CD4-positive, alpha-beta T cell treated with Interleukin-4 for 1 hour (primary cell): ENCODE measurements at regions not wholly inside any gene's neighbourhood (a gene's known extent, or its start where the extent isn't known, plus 50 kb on each side); places are given as distances from the start of the nearest gene placed in this dataset.

Experiments
- DNase-seq, 2 donors: peaks; one replicate each; pipeline ENCODE4 v3.0.0-alpha.2; 2020 to 2022

DNA sequence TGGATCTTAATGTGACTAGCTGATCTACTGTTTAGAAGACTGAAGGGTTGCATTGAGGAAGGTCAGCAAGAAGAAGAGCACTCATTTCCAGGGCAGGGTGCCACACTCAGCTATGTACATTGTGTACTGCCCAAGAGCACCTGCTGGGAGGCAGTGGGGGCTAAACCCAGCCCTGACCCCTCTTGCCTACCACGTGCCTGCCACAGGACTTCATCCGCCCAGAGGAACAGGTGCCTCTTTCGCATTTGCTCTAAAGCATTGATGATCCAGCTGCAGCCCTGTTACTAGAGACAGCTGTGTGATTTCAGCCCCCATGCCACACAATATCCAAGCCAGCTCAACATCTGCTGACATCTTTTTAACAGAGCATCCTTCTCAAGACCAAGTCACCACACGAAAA is 341.8 kb downstream of the LMX1A start:
- DNase-seq = no peak

DNA sequence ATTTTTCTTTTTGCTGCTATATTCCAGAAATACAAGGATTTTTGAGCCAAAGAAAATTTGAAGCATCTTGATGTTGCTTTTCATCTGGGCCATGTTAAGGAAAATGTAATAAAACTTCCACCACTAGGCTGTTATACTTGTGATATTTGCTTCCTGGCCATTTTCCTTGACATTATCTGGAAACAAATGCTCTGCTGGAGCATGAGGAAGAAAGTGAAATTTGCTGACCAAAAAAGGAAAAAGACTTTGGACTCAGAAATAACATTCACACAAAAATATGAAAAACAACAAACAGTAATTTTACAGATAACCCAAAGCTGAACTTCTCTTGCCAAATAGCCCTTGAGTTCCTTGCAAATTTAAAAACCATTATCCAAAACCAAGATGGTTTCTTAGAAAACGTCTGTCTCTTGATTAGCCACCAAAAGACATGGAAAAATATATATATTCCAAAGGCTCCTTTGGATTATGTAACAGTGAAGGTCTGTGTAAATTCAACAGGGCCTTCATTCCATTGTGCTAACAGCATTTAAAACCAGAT is 344.5 kb downstream of the LMX1A start:
- DNase-seq = no peak

DNA sequence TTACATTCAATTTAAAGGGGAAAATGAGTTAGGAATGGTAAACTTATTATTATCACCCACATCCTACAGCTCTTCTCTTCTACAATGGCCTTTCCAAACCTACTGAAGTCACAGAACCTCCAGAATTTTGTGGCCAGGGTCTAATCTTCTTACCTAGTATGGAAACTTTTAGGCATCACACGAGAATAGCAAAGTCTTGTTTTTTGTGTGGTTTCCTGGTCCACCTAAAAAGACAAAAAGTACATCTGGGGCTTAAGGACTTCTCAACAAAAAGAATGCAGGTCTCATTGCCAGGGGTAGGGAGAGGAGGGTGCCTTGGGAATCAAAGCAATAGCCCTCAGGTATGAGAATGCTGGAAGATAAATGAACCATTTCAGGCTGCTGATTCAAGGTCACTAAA is 345.3 kb downstream of the LMX1A start:
- no peak for DNase-seq

DNA sequence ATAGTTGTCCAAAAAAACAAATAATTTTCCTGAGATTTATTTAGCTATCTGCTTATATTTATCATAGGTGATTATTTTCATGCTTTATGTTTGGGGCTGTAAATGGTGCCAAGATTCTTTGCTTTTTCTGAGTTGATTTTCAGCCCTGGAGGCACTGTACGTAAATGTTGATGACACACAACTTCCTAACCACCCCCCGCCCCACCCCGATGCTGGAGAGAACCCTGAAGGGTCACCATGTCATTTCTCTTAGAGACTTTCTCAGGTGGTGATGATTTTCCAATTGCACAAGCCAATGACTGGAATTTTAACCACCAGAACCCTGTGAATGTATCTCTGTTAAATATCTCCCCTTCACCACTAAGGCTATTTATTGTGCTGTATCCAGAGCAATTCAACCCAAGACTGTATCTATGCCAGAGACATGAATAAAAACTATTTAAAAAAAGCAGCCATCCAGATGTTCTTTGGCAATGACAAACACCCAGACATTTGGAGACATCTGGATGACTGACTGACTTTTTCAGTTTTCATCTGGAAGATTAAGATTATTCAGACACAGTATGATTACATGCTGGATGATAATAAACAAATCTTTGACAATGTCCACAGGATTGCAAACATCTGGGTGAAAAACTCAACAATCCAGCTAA is 346.0 kb downstream of the LMX1A start:
- DNase-seq = no peak

DNA sequence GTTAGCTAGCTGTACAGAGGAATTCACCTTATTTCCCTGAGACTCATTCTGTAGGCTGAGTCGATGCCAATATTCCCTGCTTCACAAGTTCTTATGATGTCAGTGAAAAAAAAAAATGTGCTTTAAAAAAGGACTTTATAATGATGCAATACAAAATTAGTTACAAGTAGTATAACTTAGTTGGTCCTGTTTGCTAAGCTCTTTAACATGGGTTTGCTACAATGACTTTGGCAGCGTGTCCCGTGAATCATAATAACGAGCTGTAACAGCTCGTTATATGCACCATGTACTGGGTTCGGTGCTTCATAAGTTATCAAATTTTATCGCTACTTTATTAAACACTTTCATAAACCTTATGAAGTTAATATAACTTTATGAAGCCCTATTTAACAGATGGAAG is 349.7 kb downstream of the LMX1A start:
- no peak for DNase-seq

DNA sequence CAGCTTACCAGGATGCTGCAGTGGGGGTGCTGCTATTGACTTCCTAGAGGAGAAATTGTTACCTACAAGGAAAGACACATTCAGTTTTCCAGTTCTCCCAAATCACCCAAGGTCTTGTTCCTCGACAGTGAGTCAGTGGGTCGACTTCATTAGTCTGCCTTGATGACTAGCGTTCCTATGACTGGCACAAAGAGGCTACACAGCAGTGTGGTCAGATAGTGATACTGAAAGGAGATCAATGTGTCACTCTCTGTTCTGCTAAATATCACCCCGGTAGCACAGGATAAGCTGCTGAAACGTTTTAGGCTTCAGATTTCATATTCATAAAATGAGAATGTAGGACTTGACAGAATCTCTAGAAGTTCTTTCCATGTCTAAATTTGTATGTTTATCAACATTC is 357.4 kb downstream of the LMX1A start:
- no peak for DNase-seq

DNA sequence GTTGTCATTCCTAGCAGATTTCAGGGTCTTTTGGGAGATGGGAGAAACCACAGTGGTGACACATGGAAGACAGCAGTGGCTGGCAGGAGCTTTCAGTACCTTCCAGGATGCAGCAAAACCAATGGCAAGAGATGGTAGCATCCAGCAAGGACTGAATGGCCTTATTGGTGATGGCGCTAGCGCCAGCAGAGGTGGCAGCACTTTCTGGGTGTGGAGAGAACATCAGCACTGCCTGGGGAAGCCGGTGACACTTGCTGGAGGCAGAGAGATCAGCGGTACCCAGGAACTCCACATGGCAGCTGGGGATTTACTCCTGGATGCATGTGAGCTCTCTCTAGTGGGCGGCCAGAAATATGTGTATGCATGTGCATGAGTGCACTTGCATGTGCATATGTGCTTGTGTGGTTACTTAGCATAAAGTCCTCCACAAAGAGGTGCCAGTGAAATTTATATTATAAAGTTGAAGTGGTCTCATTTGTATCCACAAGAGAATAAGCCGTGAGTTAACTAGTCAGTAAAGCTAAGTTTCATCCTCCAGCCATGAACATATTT is 364.7 kb downstream of the LMX1A start:
- DNase-seq = no peak

DNA sequence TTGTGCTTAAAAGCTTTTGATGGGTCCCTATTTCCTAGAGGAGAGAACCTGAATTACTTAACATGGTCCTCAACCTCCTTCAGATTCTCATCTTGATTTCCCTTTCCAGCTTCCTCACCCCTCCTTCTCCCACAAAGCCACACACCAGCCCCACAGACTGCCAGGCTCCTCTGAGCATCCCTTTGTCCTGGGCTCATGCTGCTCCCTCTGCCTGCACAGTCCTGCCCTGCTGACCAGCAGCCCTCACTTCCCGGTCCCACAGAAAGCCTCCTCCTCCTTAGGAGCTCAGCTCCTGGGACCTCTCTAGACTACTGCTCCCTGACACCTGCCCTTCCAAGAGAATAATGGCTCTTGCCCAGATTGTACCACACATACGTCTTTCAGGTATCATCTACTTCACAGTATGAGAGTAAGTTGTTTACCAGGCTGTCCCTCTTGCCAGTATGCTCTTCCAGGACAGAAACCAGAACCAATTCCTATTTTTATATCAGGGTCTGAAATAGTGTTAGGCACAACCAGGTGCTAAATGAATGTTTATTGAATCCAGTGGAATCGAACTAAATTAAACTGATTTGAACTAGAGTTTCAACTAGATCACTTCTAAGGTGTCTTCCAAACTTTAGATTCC is 373.4 kb downstream of the LMX1A start:
- no peak for DNase-seq

DNA sequence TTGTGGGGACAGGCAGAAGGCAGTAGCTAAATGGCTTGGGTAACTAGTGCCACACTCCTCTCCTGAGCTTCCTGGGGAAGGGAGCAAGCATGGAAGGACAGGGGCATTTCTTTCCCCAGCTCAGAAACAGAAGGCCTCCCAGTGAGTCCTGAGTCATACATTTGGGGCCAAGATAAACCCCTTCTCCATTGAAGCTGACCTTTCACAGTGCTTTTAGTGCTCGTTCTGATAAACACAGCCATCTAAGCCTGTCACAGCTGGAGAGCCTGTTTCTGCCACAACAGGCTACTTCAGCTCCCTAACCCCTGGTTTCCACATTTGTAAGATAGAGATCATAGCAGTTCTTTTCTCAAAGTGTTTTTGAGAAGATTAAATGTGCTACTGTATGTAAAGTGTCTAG is 374.0 kb downstream of the LMX1A start:
- DNase-seq = no peak

DNA sequence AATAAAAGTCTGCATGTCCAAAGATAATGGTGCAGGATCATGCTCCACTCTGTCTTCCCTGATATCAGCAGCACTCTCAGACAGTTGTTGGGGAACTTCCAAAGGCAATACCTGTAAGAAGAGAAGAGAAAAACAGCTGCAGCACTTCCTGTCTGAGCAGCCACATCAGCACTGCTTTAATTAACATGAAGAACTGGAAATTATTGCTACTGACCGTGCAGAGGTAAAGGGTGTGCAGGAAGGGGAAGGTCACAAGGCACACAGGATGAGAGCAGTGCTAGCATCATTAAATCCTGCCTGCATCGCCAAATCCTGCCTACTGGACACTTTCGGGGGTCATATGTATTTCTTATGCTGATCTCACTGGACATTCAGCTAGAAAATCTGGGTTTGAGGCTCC is 379.0 kb downstream of the LMX1A start:
- no peak for DNase-seq

DNA sequence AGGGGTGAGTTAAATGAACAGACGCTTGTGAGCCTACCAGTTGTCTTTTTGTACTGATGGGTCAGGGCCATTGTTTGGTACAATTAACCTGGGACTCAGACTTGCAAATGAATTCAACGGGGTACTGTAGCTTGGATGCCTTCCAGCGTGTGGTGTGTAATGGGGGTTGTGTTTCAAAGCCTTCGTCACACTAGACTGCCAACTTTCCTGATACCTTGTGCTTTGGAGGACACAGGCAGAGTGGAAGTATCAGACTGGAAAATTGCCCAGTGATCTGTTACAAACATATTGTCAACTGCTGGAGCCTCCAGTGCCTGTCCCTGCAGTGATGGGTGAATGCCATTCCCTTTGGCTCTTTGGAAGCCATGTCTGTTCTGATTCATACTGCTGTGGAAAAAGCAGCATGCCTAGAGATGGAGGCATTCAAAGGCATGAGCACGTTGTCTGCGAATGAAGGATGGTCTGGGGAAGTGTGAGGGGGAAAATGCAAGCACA is 384.5 kb downstream of the LMX1A start:
- DNase-seq = no peak

DNA sequence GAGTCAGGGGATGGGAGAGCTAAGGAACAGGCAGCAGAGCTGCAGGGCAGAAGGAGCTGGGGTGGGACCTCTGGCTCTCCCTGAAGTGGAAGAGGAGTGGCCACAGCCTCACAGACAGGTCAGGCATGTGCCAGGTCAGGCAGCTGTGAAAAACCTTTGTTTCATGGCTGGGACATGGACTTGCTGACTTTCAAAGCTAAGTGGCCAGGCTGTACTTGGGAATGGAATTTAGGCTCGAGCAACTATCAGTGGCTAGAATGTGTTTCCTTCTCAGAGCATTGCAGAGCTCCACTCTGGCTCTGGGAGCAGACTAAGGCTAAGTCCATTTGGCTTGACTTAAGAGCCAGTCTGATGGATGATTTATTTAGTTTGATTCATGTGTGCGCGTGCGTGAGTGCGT is 385.1 kb downstream of the LMX1A start:
- DNase-seq = no peak

DNA sequence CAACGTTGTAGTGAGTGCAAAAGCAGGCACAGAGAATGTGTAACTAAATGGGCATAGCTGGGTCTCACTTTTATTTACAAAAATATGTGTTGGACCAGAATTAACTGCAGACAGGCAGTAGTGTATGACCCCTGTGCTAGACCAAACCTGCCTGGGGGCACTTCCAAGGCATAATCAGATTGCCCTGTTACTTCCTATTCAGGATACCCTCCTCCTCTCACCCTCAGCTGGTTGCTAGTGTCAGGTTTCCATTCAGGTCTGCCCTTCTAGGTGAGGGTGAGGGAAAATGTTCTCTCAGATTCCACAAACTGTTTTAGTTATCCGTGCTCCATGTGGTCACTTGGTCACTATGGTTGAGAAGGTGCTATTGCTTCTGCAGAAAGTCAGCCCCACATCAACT is 387.3 kb downstream of the LMX1A start:
- DNase-seq = no peak

DNA sequence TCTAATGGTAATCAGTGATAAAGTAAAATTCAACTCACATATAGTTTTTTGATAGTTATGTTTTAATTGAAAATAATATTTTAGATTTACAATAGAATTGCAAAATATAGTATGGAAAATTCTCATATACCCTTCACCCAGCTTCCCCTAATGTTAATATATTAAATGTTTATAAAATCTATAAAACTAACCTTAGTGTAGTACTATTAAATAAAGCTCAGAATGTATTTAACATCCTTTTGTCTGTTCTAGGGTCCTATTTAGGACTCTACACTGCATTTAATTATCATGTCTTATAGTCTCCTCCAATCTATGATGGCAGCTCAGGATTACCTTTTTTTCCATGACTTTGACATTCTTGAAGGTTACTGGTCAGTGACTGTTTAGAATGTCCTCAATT is 389.2 kb downstream of the LMX1A start:
- DNase-seq = no peak

DNA sequence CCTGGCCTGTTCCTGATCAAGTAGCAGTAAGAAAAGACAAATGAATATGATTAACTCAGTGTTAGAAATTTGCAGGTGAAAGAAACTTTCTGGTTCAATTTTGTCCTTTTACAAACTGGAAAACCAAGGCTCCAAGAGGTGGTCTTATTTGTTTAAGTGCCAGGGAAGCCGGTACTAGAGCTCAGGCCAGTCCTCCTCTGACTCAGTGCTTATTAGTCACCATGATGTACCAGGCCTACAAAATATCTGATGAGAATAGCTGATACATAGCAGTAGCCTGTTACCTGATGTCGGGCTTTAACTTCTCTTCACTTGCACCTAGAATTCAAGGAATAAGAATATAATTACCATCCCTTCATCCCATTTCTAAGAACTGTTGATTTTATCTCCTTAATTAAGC is 394.8 kb downstream of the LMX1A start:
- DNase-seq = no peak

DNA sequence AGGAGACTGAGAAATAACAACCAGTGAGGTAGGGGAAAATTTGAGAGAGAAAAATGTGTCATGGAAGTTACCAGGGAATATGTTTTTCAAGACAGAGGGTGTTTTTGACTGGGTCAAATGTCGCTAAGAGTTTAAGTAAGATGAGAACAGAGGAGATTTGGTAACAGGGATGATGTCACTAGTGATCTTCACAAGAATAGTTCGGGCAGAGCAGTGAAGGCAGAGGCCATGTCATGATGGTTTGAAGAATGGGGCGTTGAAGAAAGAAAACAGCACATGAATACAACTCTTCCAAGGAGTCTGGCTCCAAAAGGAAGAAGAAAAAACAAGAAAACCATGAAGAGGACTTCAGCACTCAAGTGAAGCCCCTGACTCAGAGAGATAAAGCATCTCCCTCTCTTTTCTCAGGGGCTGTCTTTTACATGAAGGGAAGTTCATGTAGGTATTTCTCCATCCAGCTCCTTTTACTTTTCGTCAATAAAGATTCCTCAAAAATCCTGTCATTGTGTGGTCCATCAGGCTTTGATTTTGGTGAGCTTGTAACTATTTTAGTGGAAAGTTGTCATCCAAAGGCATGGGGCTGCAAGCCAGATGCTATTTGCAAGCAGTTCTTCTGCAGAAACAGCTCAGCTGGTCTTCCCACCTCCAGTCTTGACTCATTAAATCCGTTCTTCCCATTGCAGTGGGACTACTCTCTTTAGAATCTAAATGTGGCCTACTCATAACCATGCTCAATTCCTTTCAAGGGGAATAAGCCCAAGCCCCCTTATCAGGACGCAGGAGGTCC is 397.3 kb downstream of the LMX1A start:
- DNase-seq = no peak

DNA sequence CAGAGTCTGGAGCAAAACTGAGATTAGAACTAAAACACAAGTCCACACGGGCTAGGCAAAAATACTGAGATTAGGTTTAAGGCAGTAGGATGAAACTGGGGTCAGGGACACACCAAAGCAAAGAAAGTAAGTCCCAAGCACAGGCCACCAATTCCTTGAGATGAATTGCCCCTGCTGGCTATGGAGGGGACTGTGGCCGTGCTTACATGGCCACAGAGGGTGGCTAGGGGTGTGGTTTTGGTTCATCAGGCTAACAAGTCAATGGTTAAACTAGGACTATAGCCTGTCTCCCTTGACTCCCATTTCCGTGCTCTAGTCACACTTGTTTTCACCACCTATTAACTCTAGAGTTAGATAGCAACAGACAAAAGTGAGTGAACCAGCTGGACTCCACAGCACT is 394.8 kb downstream of the PBX1 start:
- no peak for DNase-seq

DNA sequence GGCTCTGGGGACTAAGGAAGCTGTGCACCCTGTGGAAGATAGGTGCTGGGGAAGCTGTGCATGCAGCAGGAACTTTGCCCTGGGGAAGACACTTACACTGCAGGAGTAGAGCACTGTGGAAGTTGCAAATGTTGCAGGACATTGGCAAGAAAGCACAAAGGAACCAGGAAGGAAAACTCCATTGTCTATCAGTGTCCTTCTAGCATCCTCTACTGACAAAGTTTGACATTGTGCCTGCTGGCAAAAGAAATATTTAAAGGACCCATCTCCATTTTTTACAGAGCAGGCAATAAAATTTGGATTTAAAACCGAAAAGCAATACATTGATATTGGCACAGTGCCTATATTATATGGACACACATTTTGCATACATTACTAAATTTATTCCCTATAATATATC is 394.1 kb downstream of the PBX1 start:
- no peak for DNase-seq

DNA sequence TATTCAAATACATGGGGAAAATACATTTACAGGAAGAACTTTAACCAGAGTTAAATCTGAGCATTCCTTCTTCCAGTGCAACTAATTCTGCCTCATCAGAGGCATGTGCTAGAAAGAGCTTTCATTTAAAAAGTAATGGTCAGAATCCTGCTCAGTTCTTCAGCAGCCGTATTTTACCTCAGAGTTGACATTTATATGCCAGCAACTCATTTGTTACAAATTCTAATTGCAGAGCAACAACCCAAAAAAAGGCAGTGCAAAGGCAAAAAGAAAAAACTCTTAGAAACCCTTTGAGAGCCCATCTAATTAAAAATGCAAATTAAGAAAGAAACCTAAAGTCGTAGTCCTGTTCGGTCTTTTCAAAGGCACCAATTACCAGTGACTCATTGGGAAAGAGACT is 392.5 kb downstream of the PBX1 start:
- DNase-seq = no peak

DNA sequence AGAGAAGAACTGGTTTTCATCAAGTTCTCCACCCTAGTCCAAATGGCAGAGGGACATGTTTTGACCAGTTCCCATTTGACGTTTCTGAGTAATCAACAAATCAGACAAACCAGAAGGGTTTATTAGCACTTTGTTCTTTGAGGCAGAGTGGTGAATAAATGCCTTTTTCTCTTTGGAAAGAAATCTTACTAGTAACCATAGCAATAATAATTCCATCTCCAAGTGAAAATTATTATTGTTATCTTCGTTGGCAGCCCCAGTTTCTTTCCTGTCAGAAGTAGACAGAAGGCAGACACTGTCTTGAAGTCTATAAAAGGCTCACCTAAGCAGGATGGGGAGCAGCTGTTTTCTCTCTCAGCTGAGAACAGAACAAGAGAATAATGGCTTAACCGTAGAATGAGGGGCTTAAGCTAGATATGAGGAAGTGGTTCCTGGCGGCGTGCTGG is 391.6 kb downstream of the PBX1 start:
- DNase-seq = no peak

DNA sequence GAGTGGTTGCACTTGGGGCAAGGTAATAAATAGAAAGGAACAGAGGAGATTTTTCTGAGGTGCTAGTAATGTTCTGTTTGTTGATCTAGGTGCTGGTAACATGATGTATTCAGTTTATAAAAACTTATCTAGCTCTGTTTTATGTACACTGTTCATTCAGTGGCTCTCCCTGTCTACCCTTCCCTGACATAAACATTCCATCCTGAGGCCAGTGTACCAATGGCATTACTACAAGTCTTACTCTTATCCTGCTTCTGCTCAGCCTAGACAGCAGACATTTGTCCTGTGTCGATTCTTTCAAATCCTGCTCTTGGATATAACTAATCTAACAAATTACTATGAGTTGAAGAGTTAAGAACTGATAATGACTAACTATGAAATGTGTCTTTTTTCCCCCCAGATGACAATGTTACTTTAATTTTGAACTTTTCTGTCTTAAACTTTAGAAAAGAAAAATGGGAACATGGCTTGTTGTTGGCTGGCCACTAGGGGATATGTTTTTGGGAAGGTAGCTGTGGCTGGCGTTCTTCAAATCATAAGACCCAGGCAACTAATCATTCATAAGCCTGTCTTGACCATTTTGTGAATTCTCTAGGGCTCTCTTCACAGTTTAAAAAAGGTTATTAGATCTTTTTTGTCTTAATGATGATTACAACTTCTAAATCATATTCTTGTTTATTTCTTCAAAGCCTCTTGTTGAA is 390.9 kb downstream of the PBX1 start:
- DNase-seq = no peak

DNA sequence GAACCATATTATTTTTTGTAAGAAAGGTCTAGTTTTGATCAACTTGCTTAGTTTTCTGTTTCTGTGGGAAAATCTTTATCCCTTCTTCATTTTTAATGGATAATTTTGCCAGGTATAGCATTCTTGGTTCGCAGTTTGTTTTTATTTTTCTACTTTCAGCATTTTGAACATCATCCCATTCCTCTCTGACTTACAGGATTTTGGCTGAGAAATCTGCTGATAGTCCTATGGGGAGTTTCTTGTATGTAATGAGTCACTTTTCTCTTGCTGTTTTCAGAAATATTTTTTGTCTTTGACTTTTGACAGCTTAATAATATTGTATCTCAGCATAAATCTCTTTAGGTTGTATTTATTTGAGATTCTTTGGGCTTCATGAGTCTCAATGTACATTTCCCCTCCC is 389.1 kb downstream of the PBX1 start:
- DNase-seq = no peak

DNA sequence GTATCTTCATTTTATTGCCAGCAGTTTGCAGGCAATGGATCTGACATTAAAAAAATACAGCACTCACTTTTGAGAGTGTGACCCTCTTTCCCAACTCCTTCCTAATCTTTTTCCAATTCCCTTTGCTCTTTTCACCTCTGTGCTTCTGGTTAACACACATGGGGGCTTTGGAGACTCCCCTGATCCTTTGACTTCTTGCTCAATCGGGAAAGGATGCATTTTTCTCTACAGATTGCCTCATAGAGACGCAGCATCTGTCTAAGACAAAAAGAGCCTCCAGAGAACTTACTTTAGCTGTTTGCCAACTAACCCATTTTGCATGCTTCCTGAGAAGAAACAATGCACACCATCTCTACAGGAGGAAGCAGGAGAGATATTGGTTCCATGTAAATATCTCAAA is 378.3 kb downstream of the PBX1 start:
- DNase-seq = no peak
